ENCODE measurements at regions not wholly inside any gene's neighbourhood (a gene's known extent, or its start where the extent isn't known, plus 50 kb on each side); places are given as distances from the start of the nearest gene placed in this dataset.
"Not testable (repeated sequence)": the region's sequence is repeated elsewhere in the genome, so short reads cannot be mapped to it uniquely, and the experiment has no call there.

GRCh38 chr7:149930374-149931068 is 56.8 kb downstream of the ATP6V0E2 start:
- H3K36me3 ChIP-seq (ENCODE audit: control insufficient read depth, insufficient read depth, low read length); CTCF ChIA-PET; DNase-seq (ENCODE audit: low read depth); H3K4me3 ChIP-seq (ENCODE audit: low read depth, low read length); POLR2A ChIA-PET; H3K27me3 ChIP-seq (ENCODE audit: control insufficient read depth, insufficient read depth, low read length): not testable (repeated sequence)

- CTCF ChIA-PET; H3K36me3 ChIP-seq (ENCODE audit: control insufficient read depth, insufficient read depth, low read length); DNase-seq (ENCODE audit: low read depth); H3K27me3 ChIP-seq (ENCODE audit: control insufficient read depth, insufficient read depth, low read length); H3K4me3 ChIP-seq (ENCODE audit: low read depth, low read length); POLR2A ChIA-PET: not testable (repeated sequence)
Observed at GRCh38 chr7:149933776-149934175, 60.0 kb downstream of the ATP6V0E2 start.

GRCh38 chr7:149947346-149947745 is 73.6 kb downstream of the ATP6V0E2 start:
- H3K27me3 ChIP-seq (ENCODE audit: control insufficient read depth, insufficient read depth, low read length); H3K4me3 ChIP-seq (ENCODE audit: low read depth, low read length); DNase-seq (ENCODE audit: low read depth); H3K36me3 ChIP-seq (ENCODE audit: control insufficient read depth, insufficient read depth, low read length); CTCF ChIA-PET; POLR2A ChIA-PET: not testable (repeated sequence)

DNA sequence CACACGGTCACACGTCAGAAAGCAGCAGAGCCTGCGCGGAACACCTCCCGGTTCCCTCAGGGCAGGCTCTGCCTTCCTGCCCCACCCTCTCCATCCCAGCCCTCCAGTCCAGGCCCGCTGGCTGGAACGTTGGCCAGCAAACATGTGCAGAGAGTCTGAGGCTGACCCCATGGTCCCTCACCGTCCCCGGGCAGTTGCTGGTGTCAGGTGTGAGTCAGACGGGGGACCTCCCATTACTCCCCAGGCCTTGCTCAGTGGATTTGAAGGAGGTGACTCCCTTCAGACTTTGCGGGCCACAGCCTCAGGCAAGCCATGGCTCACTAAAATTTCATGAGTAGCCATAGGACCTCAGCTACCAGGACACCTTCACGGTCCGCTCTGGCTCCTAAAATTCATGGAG is 74.7 kb downstream of the ATP6V0E2 start:
- H3K36me3 ChIP-seq (ENCODE audit: control insufficient read depth, insufficient read depth, low read length); H3K27me3 ChIP-seq (ENCODE audit: control insufficient read depth, insufficient read depth, low read length); DNase-seq (ENCODE audit: low read depth); H3K4me3 ChIP-seq (ENCODE audit: low read depth, low read length); POLR2A ChIA-PET; CTCF ChIA-PET: not testable (repeated sequence)

DNA sequence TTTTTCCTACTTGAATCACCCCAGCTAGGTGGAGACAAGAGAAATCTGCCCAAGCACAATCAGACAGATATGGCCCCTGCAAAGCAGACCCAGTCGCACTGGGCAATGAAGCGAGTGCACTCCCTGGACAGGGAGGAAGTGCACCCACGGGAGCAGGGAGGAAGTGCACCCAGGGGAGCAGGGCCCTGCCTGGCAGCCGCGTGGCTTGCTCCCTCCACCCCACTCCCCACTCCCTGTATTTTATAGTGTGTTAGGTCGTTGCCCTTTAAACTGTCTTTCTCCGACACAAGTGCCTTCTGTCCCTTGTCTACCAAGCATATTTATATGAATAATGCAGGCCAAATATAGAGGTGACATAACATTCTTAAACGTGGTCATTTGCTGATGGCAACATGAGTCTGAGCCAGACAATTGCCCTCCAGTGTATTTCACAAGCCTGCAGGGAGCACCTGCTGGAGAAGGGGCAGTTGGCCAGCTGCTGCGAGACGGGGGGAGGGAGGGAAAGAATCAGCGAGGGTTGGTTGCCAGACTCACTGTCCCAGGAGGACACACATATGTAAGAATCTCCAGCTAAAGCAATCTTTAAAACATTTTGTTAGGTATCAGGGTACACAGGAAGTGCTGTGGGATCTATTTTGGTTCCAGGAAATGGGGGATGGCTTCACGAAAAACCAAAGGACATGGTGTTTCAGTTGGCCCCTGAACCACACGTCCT is 76.3 kb downstream of the ATP6V0E2 start:
- CTCF ChIA-PET; H3K4me3 ChIP-seq (ENCODE audit: low read depth, low read length); DNase-seq (ENCODE audit: low read depth); H3K36me3 ChIP-seq (ENCODE audit: control insufficient read depth, insufficient read depth, low read length); POLR2A ChIA-PET; H3K27me3 ChIP-seq (ENCODE audit: control insufficient read depth, insufficient read depth, low read length): not testable (repeated sequence)

DNA sequence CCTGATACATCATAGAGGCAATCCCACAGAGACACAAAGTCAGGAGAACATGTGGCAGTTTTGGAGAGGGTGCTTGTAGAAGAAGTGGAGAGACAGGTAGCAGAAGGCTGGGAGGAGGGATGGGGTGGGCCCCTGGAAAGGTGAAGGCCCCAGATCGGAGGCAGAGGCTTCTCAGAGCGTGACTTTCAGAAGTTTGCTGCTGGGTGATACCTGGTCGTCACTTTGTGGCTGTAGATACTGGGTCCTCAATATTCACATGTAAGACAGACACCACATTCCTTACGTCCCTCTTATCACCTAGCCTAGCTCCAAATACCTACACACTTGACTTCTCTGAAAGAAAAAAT is 76.8 kb downstream of the ATP6V0E2 start:
- H3K27me3 ChIP-seq (ENCODE audit: control insufficient read depth, insufficient read depth, low read length); H3K36me3 ChIP-seq (ENCODE audit: control insufficient read depth, insufficient read depth, low read length); H3K4me3 ChIP-seq (ENCODE audit: low read depth, low read length); CTCF ChIA-PET; POLR2A ChIA-PET; DNase-seq (ENCODE audit: low read depth): not testable (repeated sequence)

- CTCF ChIA-PET; DNase-seq (ENCODE audit: low read depth); H3K36me3 ChIP-seq (ENCODE audit: control insufficient read depth, insufficient read depth, low read length); H3K27me3 ChIP-seq (ENCODE audit: control insufficient read depth, insufficient read depth, low read length); H3K4me3 ChIP-seq (ENCODE audit: low read depth, low read length); POLR2A ChIA-PET: not testable (repeated sequence)
Observed at GRCh38 chr7:149951579-149951978, 77.8 kb downstream of the ATP6V0E2 start.

- DNase-seq (ENCODE audit: low read depth); H3K36me3 ChIP-seq (ENCODE audit: control insufficient read depth, insufficient read depth, low read length); H3K4me3 ChIP-seq (ENCODE audit: low read depth, low read length); POLR2A ChIA-PET; CTCF ChIA-PET; H3K27me3 ChIP-seq (ENCODE audit: control insufficient read depth, insufficient read depth, low read length): not testable (repeated sequence)
Observed at GRCh38 chr7:149958880-149959279, 85.1 kb downstream of the ATP6V0E2 start.

DNA sequence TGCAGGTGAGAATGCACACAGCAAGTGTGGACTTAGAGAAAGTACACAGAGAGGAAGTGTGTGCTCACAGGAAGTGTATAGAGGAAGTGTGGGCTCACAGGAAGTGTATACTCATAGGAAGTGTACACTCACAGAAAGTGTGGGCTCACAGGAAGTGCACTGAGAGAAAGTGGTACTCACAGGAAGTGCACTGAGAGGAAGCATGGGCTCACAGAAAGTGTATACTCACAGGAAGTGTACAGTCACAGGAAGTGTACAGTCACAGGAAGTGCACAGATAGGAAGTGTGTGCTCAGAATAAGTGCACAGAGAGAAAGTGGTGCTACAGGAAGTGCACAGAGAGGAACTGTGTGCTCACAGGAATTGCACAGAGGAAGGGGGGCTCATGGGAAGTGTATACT is 87.1 kb downstream of the ATP6V0E2 start:
- H3K27me3 ChIP-seq (ENCODE audit: control insufficient read depth, insufficient read depth, low read length); DNase-seq (ENCODE audit: low read depth); H3K4me3 ChIP-seq (ENCODE audit: low read depth, low read length); H3K36me3 ChIP-seq (ENCODE audit: control insufficient read depth, insufficient read depth, low read length); POLR2A ChIA-PET; CTCF ChIA-PET: not testable (repeated sequence)

DNA sequence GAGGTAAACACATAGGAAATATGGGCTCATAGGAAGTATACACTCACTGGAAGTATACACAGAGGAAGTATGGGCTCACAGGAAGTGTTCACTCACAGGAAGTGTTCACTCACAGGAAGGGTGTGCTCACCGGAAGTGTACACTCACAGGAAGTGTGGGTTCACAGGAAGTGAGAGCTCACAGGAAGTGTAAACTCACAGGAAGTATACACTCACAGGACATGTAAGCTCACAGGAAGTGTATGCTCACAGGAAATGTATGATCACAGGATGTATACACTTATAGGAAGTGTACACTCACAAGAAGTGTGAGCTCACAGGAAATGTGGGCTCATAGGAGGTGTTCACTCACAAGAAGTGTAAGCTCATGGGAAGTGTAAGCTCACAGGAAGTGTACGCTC is 88.1 kb downstream of the ATP6V0E2 start:
- POLR2A ChIA-PET; DNase-seq (ENCODE audit: low read depth); H3K27me3 ChIP-seq (ENCODE audit: control insufficient read depth, insufficient read depth, low read length); CTCF ChIA-PET; H3K4me3 ChIP-seq (ENCODE audit: low read depth, low read length); H3K36me3 ChIP-seq (ENCODE audit: control insufficient read depth, insufficient read depth, low read length): not testable (repeated sequence)

DNA sequence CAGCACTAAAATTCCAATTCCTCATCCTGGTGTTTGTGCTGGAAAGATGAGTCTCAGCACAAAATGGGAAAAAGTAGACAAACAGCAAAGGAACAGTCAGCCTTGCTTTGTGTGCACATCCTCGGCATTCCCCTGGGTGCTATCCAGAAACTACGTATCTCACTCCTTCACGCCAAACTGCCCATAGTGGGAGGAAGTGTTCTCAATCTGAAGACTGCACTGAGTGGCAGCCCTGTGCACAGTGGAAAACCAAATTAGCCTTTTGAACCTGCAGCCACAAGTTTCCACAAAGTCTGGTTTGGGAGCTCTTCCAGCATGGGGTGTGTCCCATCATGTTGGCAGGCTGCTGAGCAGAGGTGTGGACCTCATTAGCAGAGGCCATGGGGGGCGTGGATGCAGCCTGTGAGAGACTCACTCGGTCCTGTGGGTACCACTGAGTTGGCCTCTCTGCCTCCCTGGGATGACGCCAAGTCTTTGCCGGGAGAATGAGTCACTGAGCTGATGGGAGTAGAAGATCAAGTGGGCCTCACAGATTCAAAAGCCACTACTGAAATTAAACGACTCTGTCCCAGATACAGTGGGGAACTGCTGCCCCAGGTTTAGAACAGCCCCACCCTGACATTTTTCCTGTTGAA is 89.0 kb downstream of the ATP6V0E2 start:
- CTCF ChIA-PET; DNase-seq (ENCODE audit: low read depth); H3K36me3 ChIP-seq (ENCODE audit: control insufficient read depth, insufficient read depth, low read length); H3K27me3 ChIP-seq (ENCODE audit: control insufficient read depth, insufficient read depth, low read length); POLR2A ChIA-PET; H3K4me3 ChIP-seq (ENCODE audit: low read depth, low read length): not testable (repeated sequence)

DNA sequence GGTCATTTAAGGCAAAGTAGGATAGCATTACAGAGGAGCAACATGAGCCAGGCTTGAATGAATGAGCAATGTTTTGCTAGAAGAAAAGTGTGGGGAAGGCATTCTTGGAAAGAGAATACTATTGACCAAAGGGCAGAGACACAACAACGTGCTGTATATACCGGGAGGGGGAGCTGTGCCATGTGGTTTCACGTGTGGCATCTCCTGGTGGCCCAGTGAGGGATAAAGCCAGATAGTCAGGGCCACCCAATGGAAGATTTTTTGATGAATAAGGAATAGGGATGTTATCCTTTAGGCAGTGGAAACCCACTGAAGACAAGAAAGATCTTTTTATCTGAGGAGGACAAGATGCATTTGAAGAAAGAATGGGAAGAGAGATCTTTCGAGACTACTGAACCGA is 90.2 kb downstream of the ATP6V0E2 start:
- H3K36me3 ChIP-seq (ENCODE audit: control insufficient read depth, insufficient read depth, low read length); DNase-seq (ENCODE audit: low read depth); H3K27me3 ChIP-seq (ENCODE audit: control insufficient read depth, insufficient read depth, low read length); H3K4me3 ChIP-seq (ENCODE audit: low read depth, low read length); POLR2A ChIA-PET; CTCF ChIA-PET: not testable (repeated sequence)

GRCh38 chr7:149966444-149966843 is 92.7 kb downstream of the ATP6V0E2 start:
- CTCF ChIA-PET; POLR2A ChIA-PET; H3K27me3 ChIP-seq (ENCODE audit: control insufficient read depth, insufficient read depth, low read length); DNase-seq (ENCODE audit: low read depth); H3K4me3 ChIP-seq (ENCODE audit: low read depth, low read length); H3K36me3 ChIP-seq (ENCODE audit: control insufficient read depth, insufficient read depth, low read length): not testable (repeated sequence)

All from BJ (cell line).